Gastrocnemius medialis (tissue), 4 donors: ENCODE measurements at regions not wholly inside any gene's neighbourhood (a gene's known extent, or its start where the extent isn't known, plus 50 kb on each side); places are given as distances from the start of the nearest gene placed in this dataset.

Experiments
- ATAC-seq, 2 donors: fragments of 150-250 bp; one replicate each; pipeline ENCODE4 v1.9.1; 2016
- DNase-seq, 2 donors: peaks; one replicate each; pipeline ENCODE4 v3.0.0-alpha.2; 2019
- H3K27ac ChIP-seq, 4 donors: fragments of 200-600 bp; sonication (generic); 1 replicate in 1 of 4; 2 replicates in 3 of 4; pipeline ENCODE4 v1.5.1; 2016 to 2018; ENCODE audit warnings: mild to moderate bottlenecking in 2 of 4, moderate library complexity in 1 of 4
- H3K27me3 ChIP-seq, 3 donors: fragments of 200-600 bp; sonication (generic) in 2 of 3; 1 replicate in 1 of 3; 2 replicates in 2 of 3; pipeline versions ENCODE4 v1.5.1 to v1.6.0; 2016 to 2019; ENCODE audit warnings: mild to moderate bottlenecking in 1 of 3, moderate library complexity in 1 of 3
- H3K36me3 ChIP-seq, 2 donors: fragments of 200-600 bp; sonication (generic) in 1 of 2; one replicate each; pipeline ENCODE4 v1.5.1; 2017 to 2018
- H3K4me1 ChIP-seq, 2 donors: fragments of 200-600 bp; sonication (generic) in 1 of 2; one replicate each; pipeline ENCODE4 v1.5.1; 2016 to 2017; ENCODE audit warnings: mild to moderate bottlenecking in 2 of 2
- H3K4me3 ChIP-seq, 4 donors: fragments of 200-600 bp; sonication (generic) in 3 of 4; 1 replicate in 1 of 4; 2 replicates in 3 of 4; pipeline ENCODE4 v1.5.1; 2016 to 2019; ENCODE audit warnings: mild to moderate bottlenecking in 2 of 4
- H3K9me3 ChIP-seq, 3 donors: fragments of 200-600 bp; sonication (generic) in 2 of 3; 1 replicate in 1 of 3; 2 replicates in 2 of 3; pipeline ENCODE4 v1.5.1; 2016 to 2019
- POLR2A ChIP-seq, 2 donors: fragments of 450-650 bp; IDR thresholded peaks; one replicate each; pipeline ENCODE4 v1.6.1; 2017; ENCODE audit warnings: antibody characterized with exemption in 2 of 2, mild to moderate bottlenecking in 2 of 2, moderate library complexity in 2 of 2
- in situ Hi-C, 4 donors: fragments of 200-750 bp; cut with MboI; loops; one replicate each; pipeline versions ENCODE4 v1.15.0 to v1.8.0; 2017; ENCODE audit warnings: low sequenced_read_pairs in 4 of 4
- intact Hi-C: fragments of 100-400 bp; cut with DNase I; formaldehyde crosslinking; loops from one replicate; pipeline ENCODE4 v1.15.1; 2023; ENCODE audit warnings: low total_unique reads
- TF ChIP-seq, protein P1 (sequence below), 5 experiments: fragments of 450-650 bp in 3 of 5; fragments of 200-600 bp in 2 of 5; sonication (generic) in 2 of 5; IDR thresholded peaks in 4 of 5; conservative IDR thresholded peaks in 1 of 5; 1 replicate in 4 of 5; 2 replicates in 1 of 5; pipeline ENCODE4 v1.5.1; 2016 to 2019; ENCODE audit warnings: antibody characterized with exemption in 5 of 5, mild to moderate bottlenecking in 3 of 5, moderate library complexity in 3 of 5

DNA sequence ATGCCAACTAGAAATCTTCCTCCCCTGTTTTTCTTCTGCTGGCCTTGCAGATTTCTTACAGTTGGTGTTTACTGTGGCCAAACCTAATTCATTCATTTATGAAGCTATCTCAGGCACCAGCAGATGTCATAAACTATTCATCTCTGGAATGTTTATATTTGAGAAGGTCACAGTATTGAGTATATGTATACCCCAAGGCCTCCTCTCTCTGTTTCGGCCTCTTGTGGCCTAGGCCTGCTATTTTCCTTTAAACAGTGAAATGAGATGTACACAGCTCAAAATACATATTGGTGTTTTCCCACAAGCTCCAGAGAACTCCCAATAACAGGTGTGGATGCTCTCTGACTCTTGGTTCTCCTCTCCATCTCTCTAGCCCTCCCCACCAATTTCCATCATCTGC lies 520.7 kb upstream of the CAMK1G start:
- H3K4me3 ChIP-seq = no peak overlapping the region
- in situ Hi-C loops = no loop called here
- TF ChIP-seq POLR2A (IDR thresholded peaks at IDR 0.05) = no peak
- TF ChIP-seq, protein P1, sequence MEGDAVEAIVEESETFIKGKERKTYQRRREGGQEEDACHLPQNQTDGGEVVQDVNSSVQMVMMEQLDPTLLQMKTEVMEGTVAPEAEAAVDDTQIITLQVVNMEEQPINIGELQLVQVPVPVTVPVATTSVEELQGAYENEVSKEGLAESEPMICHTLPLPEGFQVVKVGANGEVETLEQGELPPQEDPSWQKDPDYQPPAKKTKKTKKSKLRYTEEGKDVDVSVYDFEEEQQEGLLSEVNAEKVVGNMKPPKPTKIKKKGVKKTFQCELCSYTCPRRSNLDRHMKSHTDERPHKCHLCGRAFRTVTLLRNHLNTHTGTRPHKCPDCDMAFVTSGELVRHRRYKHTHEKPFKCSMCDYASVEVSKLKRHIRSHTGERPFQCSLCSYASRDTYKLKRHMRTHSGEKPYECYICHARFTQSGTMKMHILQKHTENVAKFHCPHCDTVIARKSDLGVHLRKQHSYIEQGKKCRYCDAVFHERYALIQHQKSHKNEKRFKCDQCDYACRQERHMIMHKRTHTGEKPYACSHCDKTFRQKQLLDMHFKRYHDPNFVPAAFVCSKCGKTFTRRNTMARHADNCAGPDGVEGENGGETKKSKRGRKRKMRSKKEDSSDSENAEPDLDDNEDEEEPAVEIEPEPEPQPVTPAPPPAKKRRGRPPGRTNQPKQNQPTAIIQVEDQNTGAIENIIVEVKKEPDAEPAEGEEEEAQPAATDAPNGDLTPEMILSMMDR (IDR thresholded peaks at IDR 0.05 in 4 of 5, conservative IDR thresholded peaks at IDR 0.05 in 1 of 5) = no peak
- ATAC-seq = no peak
- H3K9me3 ChIP-seq = no peaks in the 10 kb centered on the region
- H3K27ac ChIP-seq = no peak overlapping the region
- H3K36me3 ChIP-seq = no peaks in the 10 kb centered on the region
- no peaks in the 10 kb centered on the region for H3K4me1 ChIP-seq
- no peaks in the 10 kb centered on the region for H3K27me3 ChIP-seq
- no peak for DNase-seq
- intact Hi-C loops = no loop called here

DNA sequence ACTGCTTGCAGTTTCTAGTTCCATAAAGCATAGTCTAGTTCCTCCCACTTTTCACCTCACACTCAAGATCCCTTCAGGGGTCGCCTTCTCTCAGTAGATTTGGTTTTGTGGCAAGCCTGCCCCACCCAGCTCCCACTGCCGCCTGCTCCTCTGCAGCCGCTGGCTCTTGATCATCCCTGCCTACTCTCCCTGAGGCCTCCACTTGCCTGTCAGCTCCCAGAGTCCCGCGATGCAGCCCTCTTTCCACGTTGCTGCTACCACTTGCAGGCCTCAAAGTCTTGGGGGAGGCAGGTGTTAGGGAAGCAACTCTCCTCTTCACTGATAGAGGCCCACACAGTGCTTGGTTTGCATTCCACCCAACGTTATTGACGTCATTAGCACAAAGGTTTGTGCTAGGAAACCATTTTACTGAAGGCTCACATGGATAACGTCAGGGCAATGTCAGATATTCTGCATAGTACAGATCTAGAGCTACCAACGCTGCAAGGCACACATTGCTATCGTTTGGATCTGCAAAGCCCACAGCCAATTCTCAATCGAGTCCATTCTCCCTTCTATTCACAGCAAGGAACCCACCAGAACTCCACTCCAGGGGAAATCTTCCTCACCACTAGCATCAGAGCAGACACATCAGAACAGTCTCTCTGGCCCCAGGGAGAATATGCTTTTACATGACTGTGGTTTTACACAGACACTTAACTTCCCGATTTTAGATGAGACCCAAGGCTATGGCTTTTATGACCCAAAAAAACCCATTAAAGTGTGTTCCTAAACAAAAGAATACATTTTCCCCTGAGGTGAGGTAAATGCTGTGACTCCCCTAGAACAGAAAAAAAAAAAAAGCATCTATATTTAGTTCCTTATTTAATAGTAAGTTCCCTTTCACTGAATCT lies 519.5 kb upstream of the CAMK1G start:
- no peak for TF ChIP-seq POLR2A (IDR thresholded peaks at IDR 0.05)
- TF ChIP-seq, protein P1 (IDR thresholded peaks at IDR 0.05 in 4 of 5, conservative IDR thresholded peaks at IDR 0.05 in 1 of 5) = no peak
- ATAC-seq (no peak), DNase-seq (no peak)
- no peaks in the 10 kb centered on the region for H3K4me1 ChIP-seq
- H3K4me3 ChIP-seq = no peak overlapping the region
- no peaks in the 10 kb centered on the region for H3K27me3 ChIP-seq
- no peaks in the 10 kb centered on the region for H3K9me3 ChIP-seq
- H3K36me3 ChIP-seq = no peaks in the 10 kb centered on the region
- intact Hi-C loops = no loop called here
- in situ Hi-C loops = no loop called here
- H3K27ac ChIP-seq = no peak overlapping the region

DNA sequence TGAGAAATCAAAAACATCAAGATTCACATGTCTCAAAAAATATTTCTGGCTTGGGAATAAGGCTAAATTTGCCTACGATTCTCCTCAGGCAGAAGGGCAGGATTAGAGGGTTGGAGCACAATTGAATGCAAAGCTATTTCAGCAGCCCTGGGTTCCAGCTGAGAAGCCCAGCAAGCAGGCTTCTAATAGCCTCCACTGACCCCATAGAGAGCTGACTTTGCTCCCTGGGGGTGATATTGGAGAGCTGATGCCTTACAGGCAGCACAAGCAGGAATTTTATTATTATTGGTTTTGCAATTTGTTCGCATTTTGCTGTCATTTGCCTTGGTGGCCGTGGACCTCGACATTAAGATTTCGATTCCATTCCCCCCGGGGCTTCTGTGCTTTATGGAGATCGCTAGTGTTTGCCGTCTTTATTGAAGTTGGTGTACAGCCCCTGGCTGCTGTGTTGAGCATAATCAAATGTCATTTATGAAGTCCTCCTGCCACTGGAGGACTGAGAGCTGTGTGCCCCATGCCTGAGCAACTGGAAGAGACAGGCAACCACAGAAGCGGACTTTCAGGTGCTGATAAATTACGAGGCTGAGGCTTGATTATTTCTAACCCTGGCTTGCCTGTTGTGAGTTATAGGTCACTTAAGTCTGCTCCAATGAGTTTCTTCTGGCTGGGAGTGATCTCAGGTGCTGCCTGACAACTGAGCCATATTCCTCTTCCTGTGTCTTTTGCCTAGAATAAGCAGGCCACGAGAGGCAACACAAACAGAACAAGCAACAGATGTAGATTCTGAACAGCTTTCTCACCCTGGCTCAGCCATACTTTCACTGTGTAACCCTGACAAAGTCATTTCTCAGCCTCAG lies 518.4 kb upstream of the CAMK1G start:
- DNase-seq (no peak), ATAC-seq (no peak)
- intact Hi-C loops (no loop called here), in situ Hi-C loops (no loop called here)
- Histone ChIP-seq H3K27me3 (no peaks in the 10 kb centered on the region), H3K36me3 (no peaks in the 10 kb centered on the region), H3K4me1 (no peaks in the 10 kb centered on the region), H3K9me3 (no peaks in the 10 kb centered on the region), H3K4me3 (no peak overlapping the region), H3K27ac (no peak overlapping the region)
- TF ChIP-seq, protein P1 (IDR thresholded peaks at IDR 0.05 in 4 of 5, conservative IDR thresholded peaks at IDR 0.05 in 1 of 5) = no peak
- TF ChIP-seq POLR2A (IDR thresholded peaks at IDR 0.05) = no peak

DNA sequence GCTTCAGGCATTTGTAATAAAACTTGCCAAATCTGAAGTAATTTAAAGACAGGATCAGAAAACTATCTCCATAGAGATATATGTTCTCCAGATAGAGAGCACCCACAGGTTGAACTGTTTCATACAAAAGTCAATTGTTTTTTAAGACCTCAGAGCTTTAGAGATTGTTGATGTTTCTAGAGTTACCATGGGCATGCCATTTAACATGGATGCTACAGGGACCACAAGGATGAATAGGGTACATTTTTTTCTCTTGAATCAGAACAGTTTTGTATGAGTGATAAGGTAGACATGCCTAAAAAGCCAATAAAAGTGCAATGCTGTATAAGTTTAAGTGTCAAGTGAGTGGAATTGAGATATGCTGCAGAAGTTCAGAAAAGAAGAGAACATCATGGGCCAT lies 511.0 kb upstream of the CAMK1G start:
- H3K4me3 ChIP-seq = no peak overlapping the region
- DNase-seq = no peak
- no peak overlapping the region for H3K27ac ChIP-seq
- H3K4me1 ChIP-seq = no peaks in the 10 kb centered on the region
- intact Hi-C loops = no loop called here
- no peaks in the 10 kb centered on the region for H3K9me3 ChIP-seq
- no peaks in the 10 kb centered on the region for H3K36me3 ChIP-seq
- in situ Hi-C loops = no loop called here
- TF ChIP-seq, protein P1 (IDR thresholded peaks at IDR 0.05 in 4 of 5, conservative IDR thresholded peaks at IDR 0.05 in 1 of 5) = no peak
- no peak for TF ChIP-seq POLR2A (IDR thresholded peaks at IDR 0.05)
- no peaks in the 10 kb centered on the region for H3K27me3 ChIP-seq
- ATAC-seq = no peak
